NCI-H1694 (cell line): ENCODE measurements at regions not wholly inside any gene's neighbourhood (a gene's known extent, or its start where the extent isn't known, plus 50 kb on each side); places are given as distances from the start of the nearest gene placed in this dataset.
"Not testable (repeated sequence)": the region's sequence is repeated elsewhere in the genome, so short reads cannot be mapped to it uniquely, and the experiment has no call there.

ENCODE experiments used
- DNase-seq: peaks from one replicate; lab custom pipeline; 2025; lab: John Stamatoyannopoulos, UW

DNA sequence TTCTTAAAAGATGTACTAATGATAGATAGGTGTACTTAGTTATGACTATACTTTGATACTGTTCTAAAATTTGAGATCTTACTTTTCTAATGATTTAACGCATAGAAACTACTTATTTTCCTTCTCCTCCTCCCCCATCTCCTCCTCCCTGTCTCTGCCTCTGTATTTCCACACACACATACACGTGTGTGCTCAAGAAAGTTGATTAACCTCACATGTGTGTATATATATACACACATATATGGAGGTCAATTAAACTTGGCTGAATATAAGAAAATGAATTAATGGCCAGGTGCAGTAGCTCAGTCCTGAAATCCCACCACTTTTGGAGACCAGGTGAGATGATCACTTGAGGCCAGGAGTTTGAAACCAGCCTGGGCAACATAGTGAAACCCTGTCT lies 362.7 kb upstream of the SYT1 start:
- no peak for DNase-seq

DNA sequence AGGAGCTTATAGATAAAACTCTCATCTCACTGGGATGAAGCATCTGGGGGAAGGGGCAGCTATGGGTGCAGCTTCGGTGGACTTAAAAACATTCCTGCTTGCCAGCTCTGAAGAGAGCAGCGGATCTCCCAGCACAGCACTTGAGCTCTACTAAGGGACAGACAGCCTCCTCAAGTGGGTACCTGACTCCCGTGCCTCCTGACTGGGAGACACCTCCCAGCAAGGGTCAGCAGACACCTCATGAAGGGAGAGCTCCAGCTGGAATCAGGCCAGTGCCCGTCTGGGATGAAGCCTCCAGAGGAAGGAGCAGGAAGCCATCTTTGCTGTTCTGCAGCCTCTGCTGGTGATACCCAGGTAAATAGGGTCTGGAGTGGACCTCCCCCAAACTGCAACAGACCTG lies 345.2 kb upstream of the SYT1 start:
- no peak for DNase-seq

GRCh38 chr12:78530100-78530765 lies 334.3 kb upstream of the SYT1 start:
- DNase-seq: no peak

DNA sequence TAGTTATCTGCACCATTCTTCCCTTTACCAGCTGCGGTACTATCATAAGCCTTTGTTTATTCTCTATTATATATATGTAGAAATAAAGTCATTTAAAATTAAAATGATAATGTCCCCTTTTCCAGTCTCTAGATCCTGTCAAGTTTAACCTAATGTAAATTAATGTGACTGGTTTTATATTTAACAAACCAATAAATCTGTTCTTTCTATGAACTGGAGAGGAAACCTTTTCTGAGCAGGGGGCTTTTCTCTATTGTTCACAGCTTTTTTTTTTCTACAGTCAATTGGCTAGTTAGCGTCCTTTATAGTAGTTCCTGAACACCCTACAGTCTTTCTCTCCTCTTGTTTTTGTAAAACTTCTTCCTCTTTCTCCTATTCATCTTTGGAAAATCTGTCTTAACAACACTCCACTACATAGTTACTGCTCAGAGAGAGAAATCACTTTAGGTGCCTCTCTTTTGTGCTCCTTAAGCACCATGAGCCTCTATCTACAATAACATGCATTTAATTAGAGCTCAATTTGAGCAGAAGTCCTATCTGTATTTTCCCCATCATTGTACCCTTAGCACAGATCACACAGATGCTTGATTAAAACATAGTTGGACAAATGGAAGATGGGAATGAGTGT lies 332.6 kb upstream of the SYT1 start:
- no peak for DNase-seq

- DNase-seq: no peak
These were observed 330.3 kb upstream of the SYT1 start for GRCh38 chr12:78534311-78534710.

- no peak for DNase-seq
These were observed 323.8 kb upstream of the SYT1 start for GRCh38 chr12:78540606-78541336.

GRCh38 chr12:78550831-78551230 lies 313.7 kb upstream of the SYT1 start:
- DNase-seq: no peak

DNA sequence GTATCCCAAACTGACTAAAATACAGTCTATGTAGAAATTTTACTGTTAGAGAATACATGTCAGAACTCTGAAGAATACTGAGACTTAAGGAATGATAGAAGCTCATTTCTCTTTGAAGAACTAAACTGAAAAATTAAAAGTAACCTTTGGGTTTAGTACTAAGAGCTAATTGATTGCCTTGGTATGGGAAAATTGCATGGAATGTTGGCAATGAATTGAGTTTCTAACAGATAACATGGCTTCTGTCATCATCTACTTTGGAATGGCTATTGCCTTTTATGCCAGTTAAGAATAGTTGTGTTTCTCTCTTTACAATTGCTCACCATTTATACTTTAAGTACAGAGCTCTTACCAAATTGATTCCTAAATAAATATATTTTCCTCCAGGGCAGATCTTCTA lies 308.8 kb upstream of the SYT1 start:
- DNase-seq: no peak

DNA sequence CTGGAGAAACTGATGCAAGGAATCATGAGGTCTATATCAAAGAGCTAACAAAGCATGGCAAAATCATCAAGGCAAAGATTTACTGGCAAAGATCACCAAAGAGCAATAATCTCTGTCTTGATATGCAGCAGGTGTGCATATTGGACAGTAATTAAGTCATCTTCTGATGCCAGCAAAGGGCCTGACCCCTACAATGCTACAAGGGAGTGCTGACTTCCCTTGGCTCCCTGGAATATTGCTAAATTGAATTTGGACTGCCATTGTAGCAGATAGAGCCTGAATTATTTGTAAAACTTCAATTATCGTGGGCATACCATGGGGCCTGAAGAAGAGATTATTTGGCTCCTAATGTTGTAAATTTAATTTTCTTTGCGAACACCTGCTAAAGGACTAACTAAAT lies 307.9 kb upstream of the SYT1 start:
- DNase-seq: no peak

DNA sequence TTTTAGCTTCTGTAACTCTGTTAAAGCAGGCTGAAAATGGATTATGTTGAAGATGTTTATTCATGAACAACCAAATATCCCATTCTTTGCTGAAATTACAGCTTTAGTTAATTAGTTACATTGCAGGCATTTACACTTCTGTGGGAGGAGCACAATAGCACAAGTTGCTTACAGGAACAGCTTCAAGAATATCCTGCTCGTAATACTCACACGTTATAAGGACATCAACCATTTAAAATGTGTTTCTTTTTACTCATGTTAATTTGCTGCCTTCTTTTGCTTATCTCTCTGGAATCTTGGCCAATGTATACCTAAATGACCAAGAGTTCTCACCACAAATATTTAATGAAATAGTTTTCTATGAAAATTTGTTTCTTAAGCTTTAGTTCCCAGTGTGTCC lies 305.2 kb upstream of the SYT1 start:
- no peak for DNase-seq

DNA sequence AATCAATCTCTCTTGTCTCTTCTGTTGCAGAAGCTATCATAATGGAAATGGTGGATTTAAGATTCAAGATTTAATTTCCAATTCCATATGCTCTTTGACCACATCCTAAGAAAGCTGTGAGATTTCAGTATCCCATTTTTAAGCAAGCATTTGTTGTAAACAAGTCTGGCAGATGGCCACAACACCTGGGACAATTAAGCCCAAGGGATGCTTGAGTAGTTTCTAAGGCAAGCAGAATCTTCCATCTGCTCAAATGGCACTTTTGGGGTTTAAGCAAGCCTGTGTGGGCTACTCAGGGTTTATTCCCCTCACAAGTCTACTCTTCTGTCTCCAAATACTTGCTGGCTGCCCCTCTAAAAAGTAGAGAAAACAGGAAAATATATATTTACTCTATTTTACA lies 304.7 kb upstream of the SYT1 start:
- peak; percentile 34 for DNase-seq

DNA sequence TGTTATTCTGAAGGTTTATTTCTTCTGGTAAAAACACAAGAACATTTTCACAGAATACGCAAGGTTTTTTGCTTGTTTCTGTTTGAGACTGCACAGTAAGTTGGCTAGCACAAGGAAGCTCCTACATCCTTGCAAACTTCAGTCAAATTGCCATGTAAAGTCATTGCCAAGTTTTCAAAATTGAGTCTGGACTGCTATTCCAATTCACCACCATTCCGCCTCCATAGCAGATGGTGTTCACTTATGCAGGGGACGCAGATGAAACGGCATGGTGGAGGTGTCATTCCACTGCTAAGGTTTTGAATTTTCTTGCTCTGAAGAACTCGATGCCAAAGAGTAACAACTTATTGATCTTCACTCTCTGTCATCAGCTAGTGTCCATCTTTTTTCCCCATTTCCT lies 303.9 kb upstream of the SYT1 start:
- DNase-seq: peak; percentile 25

GRCh38 chr12:78562368-78563205 lies 302.0 kb upstream of the SYT1 start:
- no peak for DNase-seq

- no peak for DNase-seq
These were observed 300.7 kb upstream of the SYT1 start for GRCh38 chr12:78563826-78564225.

DNA sequence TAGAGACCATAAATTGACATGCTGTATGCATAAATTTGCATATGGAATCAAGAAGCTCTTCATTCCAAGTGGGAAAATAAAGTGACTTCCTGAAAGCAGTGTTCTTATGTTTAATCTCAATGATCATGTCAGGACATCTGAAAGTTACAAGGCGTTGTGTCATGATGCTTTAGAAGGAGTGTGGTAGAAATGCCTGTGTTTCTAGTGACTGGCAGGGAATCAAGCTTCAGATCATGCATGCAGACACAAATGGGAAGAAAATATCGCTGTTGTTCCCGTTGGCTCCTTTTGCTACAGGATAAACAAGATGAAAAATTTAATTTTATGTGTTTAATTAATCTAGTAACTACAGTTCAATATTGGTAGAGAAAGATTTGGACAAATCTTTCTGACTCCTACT lies 298.1 kb upstream of the SYT1 start:
- no peak for DNase-seq

DNA sequence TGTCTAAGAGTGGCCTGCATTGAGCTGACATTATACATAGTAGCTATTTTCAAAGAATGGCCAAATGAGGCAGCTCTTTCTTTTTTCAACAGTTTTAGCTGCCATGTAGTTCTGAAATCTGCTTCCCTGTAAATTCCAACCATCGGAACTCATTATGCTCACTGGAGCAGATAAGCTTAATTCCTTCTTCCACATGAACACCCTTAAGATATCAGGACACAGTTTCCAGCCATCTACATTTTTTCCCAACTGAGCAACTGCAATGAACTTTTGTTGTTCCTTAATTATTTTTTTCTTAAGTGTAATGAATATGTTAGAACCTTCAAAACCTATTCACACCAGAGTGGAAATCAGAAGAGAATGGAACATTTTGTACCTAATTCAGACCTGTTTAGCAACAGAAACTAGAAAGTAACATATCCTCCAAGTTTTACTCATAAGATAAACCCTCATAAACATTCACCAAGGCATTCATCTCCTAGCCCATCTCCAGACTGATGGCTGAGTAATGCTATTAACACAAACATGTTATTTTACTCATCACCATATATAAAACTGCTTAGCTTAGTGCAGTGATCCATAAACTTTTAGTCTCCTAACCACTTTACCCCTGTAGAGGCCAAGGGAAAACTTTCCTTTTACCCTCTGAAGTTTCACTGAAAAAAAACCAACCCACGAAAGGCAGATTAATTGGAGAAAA lies 296.1 kb upstream of the SYT1 start:
- no peak for DNase-seq

GRCh38 chr12:78571953-78572352 lies 292.6 kb upstream of the SYT1 start:
- DNase-seq: no peak

DNA sequence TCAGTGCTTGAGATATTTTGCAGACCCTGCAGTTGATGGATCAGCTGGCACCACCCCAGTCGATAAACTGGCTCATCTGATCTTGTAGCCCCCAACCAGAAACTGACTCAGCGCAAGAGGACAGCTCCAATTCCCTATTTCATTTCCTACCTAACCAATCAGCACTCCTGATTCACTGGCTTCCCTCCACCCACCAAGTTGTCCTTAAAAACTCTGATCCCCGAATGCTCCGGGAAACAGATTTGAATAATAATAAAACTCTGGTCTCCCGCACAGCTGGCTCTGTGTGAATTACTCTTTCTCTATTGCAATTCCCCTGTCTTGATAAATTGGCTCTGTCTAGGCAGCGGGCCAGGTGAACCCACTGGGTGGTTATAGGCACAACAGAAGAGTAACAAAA lies 289.4 kb upstream of the SYT1 start:
- not testable (repeated sequence) for DNase-seq

GRCh38 chr12:78579846-78580245 lies 284.7 kb upstream of the SYT1 start:
- no peak for DNase-seq

- DNase-seq: no peak
These were observed 284.3 kb upstream of the SYT1 start for GRCh38 chr12:78580296-78580695.

DNA sequence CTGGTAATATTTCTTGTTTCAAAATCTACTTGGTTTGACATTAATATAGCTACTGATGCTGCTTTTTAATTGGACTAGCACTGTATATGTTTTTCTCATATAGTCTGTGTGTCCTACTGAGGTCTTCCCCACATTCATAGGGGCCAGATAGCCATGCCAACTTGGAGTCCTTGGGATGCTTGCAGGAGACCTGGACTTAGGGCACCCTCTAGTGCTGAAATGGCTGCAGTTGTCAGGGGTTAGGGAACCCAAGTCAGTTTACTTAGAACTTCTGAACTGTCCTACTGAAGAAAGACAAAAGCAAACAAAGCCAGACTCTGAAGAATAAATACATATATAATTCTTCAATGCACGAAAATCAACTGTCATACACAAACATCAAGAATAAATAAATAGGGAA lies 279.9 kb upstream of the SYT1 start:
- DNase-seq: no peak

DNA sequence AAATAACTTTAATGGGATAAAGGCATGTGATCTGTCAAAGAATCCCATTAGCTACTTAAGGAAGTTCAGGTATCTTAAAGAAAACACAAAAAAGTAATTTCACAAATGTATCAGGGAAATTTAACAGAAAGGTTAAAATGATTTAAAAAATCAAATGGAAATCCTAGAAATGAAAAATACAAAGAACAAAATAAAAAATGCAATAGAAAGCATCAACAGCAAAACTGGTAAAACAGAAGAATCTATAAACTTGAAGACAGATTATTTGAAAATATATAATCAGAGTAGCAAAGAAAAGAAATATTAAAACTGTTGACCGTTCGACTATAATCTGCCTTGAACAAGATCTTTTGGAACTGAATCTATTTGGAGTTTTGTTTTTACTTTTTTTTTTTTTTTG lies 279.4 kb upstream of the SYT1 start:
- DNase-seq: no peak
